Panc1 (cell line): ENCODE measurements at regions not wholly inside any gene's neighbourhood (a gene's known extent, or its start where the extent isn't known, plus 50 kb on each side); places are given as distances from the start of the nearest gene placed in this dataset.

Source experiments
- ATAC-seq: fragments of 200-7000 bp; cut with Tn5 transposase; 2 replicates; pipeline ENCODE4 v1.9.1; 2020; ENCODE audit warnings: mild to moderate bottlenecking, moderate library complexity
- BruUV-seq: library from RNA; stranded (reverse); fragments of 400-500 nt; replicated peaks from 2 replicates; lab custom pipeline; 2021; lab: Mats Ljungman, UMichigan
- CTCF ChIA-PET: fragments of 300-600 bp; sonication (Branson Sonifier 250); formaldehyde crosslinking; loops from one replicate; lab custom pipeline; 2022; ENCODE audit warnings: antibody characterized with exemption; lab: Charles Lee
- POLR2A ChIA-PET: fragments of 300-600 bp; sonication (Branson Sonifier 250); formaldehyde crosslinking; loops from one replicate; lab custom pipeline; 2022; ENCODE audit warnings: antibody characterized with exemption; lab: Charles Lee
- DNase-seq: peaks from one replicate; pipeline ENCODE4 v3.0.0-alpha.2; 2010; ENCODE audit warnings: low read depth, low spot score
- H3K27ac ChIP-seq: 2 replicates; pipeline ENCODE4 v1.5.1; 2011; ENCODE audit warnings: mild to moderate bottlenecking, low read length, inconsistent platforms
- H3K27me3 ChIP-seq: fragments of 200-500 bp; sonication (Bioruptor generic); 2 replicates; pipeline ENCODE4 v1.6.0; 2014; ENCODE audit warnings: low read length, inconsistent platforms; ENCODE audit not compliant: control insufficient read depth, insufficient read depth
- H3K36me3 ChIP-seq: fragments of 200-500 bp; sonication (Bioruptor generic); 2 replicates; pipeline ENCODE4 v1.5.1; 2014; ENCODE audit warnings: inconsistent platforms, mild to moderate bottlenecking, low read length, moderate library complexity; ENCODE audit not compliant: control insufficient read depth, insufficient read depth
- H3K4me1 ChIP-seq: 2 replicates; pipeline ENCODE4 v1.5.1; 2011; ENCODE audit warnings: inconsistent platforms, mild to moderate bottlenecking, low read length, moderate library complexity; ENCODE audit not compliant: control insufficient read depth, insufficient read depth
- H3K4me3 ChIP-seq, 2 experiments: 2 replicates each; pipeline ENCODE4 v1.5.1; 2011 to 2012; ENCODE audit warnings: low read depth in 2 of 2, low read length in 2 of 2, mild to moderate bottlenecking in 2 of 2, inconsistent platforms in 1 of 2, moderate library complexity in 1 of 2
- H3K9me3 ChIP-seq: fragments of 200-500 bp; sonication (Bioruptor generic); 2 replicates; pipeline ENCODE4 v1.5.1; 2014; ENCODE audit warnings: low read depth, mild to moderate bottlenecking, inconsistent platforms, low read length, moderate library complexity; ENCODE audit not compliant: control insufficient read depth, insufficient read depth
- CTCF ChIP-seq: fragments of 450-650 bp; IDR thresholded peaks from 2 replicates; pipeline ENCODE4 v1.5.1; 2017; ENCODE audit warnings: mild to moderate bottlenecking
- POLR2AphosphoS5 ChIP-seq: IDR thresholded peaks from 2 replicates; pipeline ENCODE4 v1.6.1; 2012; ENCODE audit warnings: mild to moderate bottlenecking, low read depth, low read length, moderate library complexity
- REST ChIP-seq, 2 experiments: IDR thresholded peaks; 2 replicates each; pipeline ENCODE4 v1.6.1; 2011 to 2012; ENCODE audit warnings: low read depth in 2 of 2, control low read depth in 1 of 2, low read length in 1 of 2, mild to moderate bottlenecking in 1 of 2, moderate library complexity in 1 of 2; ENCODE audit not compliant: insufficient read depth in 1 of 2
- SIN3A ChIP-seq: IDR thresholded peaks from 2 replicates; pipeline ENCODE4 v1.6.1; 2012; ENCODE audit warnings: low read depth, mild to moderate bottlenecking, low read length, moderate library complexity, borderline replicate concordance; ENCODE audit not compliant: insufficient read depth
- TCF7L2 ChIP-seq: IDR thresholded peaks from 2 replicates; pipeline ENCODE4 v1.6.1; 2011; ENCODE audit warnings: mild to moderate bottlenecking, low read depth, low read length, inconsistent platforms
- in situ Hi-C: cut with HindIII; loops from 2 replicates; pipeline ENCODE4 v1.10.0; 2016; ENCODE audit warnings: low sequenced_read_pairs, low pct_unique_long_range_greater_than_20kb
- intact Hi-C: fragments of 100-400 bp; cut with micrococcal nuclease; formaldehyde crosslinking; loops from one replicate; pipeline ENCODE4 v1.10.0; 2022; ENCODE audit not compliant: unreplicated experiment

- CTCF ChIA-PET: no interaction called here
- in situ Hi-C loops: no loop called here
- POLR2A ChIA-PET: no interaction called here
Measured at GRCh38 chrX:1743105-1743504, 128.2 kb downstream of the ASMT start.

GRCh38 chrX:1743663-1744062, 128.8 kb downstream of the ASMT start:
- intact Hi-C loops (no loop called here), in situ Hi-C loops (no loop called here)
- DNase-seq (no peak), ATAC-seq (no peak)
- Histone ChIP-seq H3K4me1 (no peaks in the 10 kb centered on the region), H3K36me3 (no peaks in the 10 kb centered on the region), H3K9me3 (no peaks in the 10 kb centered on the region), H3K4me3 (no peak overlapping the region), H3K27me3 (no peaks in the 10 kb centered on the region), H3K27ac (no peak overlapping the region)
- no peak for TF ChIP-seq TCF7L2
- TF ChIP-seq REST (IDR thresholded peaks at IDR 0.05; ENCODE audit: insufficient read depth in 1 of 2, low read depth in 2 of 2, low read length in 1 of 2): no peak
- TF ChIP-seq POLR2AphosphoS5: no peak
- no peak for TF ChIP-seq CTCF
- TF ChIP-seq SIN3A: no peak
- no TSS peak for BruUV-seq
- ChIA-PET CTCF (no interaction called here), POLR2A (no interaction called here)

More at GRCh38 chrX:1743105-1743504, 128.2 kb downstream of the ASMT start:
- no peak for TF ChIP-seq SIN3A
- no peak for TF ChIP-seq CTCF
- TF ChIP-seq TCF7L2: no peak
- no peak for TF ChIP-seq POLR2AphosphoS5
- DNase-seq (no peak), ATAC-seq (no peak)
- intact Hi-C loops: no loop called here
- Histone ChIP-seq H3K27ac (no peak overlapping the region), H3K27me3 (no peaks in the 10 kb centered on the region), H3K4me3 (no peak overlapping the region), H3K36me3 (no peaks in the 10 kb centered on the region), H3K9me3 (no peaks in the 10 kb centered on the region), H3K4me1 (no peaks in the 10 kb centered on the region)
- no TSS peak for BruUV-seq
